ENCODE measurements at regions not wholly inside any gene's neighbourhood (a gene's known extent, or its start where the extent isn't known, plus 50 kb on each side); places are given as distances from the start of the nearest gene placed in this dataset.

- Histone ChIP-seq H2AFZ (ENCODE audit: low read length) (no peak overlapping the region), H3K27ac (ENCODE audit: low read depth, low read length, poor library complexity, severe bottlenecking) (no peak overlapping the region), H3K4me2 (ENCODE audit: low read length) (no peak overlapping the region; the same call in 1 of the 2 replicates), H3F3A (ENCODE audit: insufficient read depth, low read length) (no peaks in the 10 kb centered on the region), H3K4me3 (ENCODE audit: low read depth, low read length, poor library complexity, severe bottlenecking) (no peak overlapping the region), H4K20me1 (ENCODE audit: insufficient read depth, low read length) (no peaks in the 10 kb centered on the region), H3K4me1 (ENCODE audit: insufficient read depth, low read length, severe bottlenecking) (no peaks in the 10 kb centered on the region), H3K36me3 (ENCODE audit: insufficient read depth, low read length) (no peaks in the 10 kb centered on the region), H3K9me2 (ENCODE audit: low read depth, low read length) (no peaks in the 10 kb centered on the region), H3K9me3 (ENCODE audit: low read length) (no peaks in the 10 kb centered on the region), H3K9ac (ENCODE audit: low read length) (no peak overlapping the region), H3K79me2 (ENCODE audit: insufficient read depth, low read length) (no peaks in the 10 kb centered on the region), H3K27me3 (ENCODE audit: insufficient read depth, low read length) (no peaks in the 10 kb centered on the region)
- TF ChIP-seq, protein P1, sequence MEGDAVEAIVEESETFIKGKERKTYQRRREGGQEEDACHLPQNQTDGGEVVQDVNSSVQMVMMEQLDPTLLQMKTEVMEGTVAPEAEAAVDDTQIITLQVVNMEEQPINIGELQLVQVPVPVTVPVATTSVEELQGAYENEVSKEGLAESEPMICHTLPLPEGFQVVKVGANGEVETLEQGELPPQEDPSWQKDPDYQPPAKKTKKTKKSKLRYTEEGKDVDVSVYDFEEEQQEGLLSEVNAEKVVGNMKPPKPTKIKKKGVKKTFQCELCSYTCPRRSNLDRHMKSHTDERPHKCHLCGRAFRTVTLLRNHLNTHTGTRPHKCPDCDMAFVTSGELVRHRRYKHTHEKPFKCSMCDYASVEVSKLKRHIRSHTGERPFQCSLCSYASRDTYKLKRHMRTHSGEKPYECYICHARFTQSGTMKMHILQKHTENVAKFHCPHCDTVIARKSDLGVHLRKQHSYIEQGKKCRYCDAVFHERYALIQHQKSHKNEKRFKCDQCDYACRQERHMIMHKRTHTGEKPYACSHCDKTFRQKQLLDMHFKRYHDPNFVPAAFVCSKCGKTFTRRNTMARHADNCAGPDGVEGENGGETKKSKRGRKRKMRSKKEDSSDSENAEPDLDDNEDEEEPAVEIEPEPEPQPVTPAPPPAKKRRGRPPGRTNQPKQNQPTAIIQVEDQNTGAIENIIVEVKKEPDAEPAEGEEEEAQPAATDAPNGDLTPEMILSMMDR (IDR thresholded peaks at IDR 0.05; ENCODE audit: low read length): no peak
- TF ChIP-seq EZH2 (IDR thresholded peaks at IDR 0.05; ENCODE audit: borderline replicate concordance, low read length): no peak
Measured at GRCh38 chr1:199741586-199741985, 285.9 kb upstream of the NR5A2 start.

GRCh38 chr1:199742547-199742946, 285.0 kb upstream of the NR5A2 start:
- H3K4me2 ChIP-seq (ENCODE audit: low read length): no peak overlapping the region
- H3K4me3 ChIP-seq (ENCODE audit: low read depth, low read length, poor library complexity, severe bottlenecking): no peak overlapping the region
- H3K27ac ChIP-seq (ENCODE audit: low read depth, low read length, poor library complexity, severe bottlenecking): no peak overlapping the region
- H3K27me3 ChIP-seq (ENCODE audit: insufficient read depth, low read length): no peaks in the 10 kb centered on the region
- H3K4me1 ChIP-seq (ENCODE audit: insufficient read depth, low read length, severe bottlenecking): no peaks in the 10 kb centered on the region
- TF ChIP-seq, protein P1 (IDR thresholded peaks at IDR 0.05; ENCODE audit: low read length): no peak
- no peak for TF ChIP-seq EZH2 (IDR thresholded peaks at IDR 0.05; ENCODE audit: borderline replicate concordance, low read length)
- no peak overlapping the region for H3K9ac ChIP-seq (ENCODE audit: low read length)
- no peak overlapping the region for H2AFZ ChIP-seq (ENCODE audit: low read length)
- no peaks in the 10 kb centered on the region for H3K36me3 ChIP-seq (ENCODE audit: insufficient read depth, low read length)
- no peaks in the 10 kb centered on the region for H4K20me1 ChIP-seq (ENCODE audit: insufficient read depth, low read length)
- H3K9me2 ChIP-seq (ENCODE audit: low read depth, low read length): no peaks in the 10 kb centered on the region
- no peaks in the 10 kb centered on the region for H3F3A ChIP-seq (ENCODE audit: insufficient read depth, low read length)
- no peaks in the 10 kb centered on the region for H3K9me3 ChIP-seq (ENCODE audit: low read length)
- H3K79me2 ChIP-seq (ENCODE audit: insufficient read depth, low read length): no peaks in the 10 kb centered on the region

DNA sequence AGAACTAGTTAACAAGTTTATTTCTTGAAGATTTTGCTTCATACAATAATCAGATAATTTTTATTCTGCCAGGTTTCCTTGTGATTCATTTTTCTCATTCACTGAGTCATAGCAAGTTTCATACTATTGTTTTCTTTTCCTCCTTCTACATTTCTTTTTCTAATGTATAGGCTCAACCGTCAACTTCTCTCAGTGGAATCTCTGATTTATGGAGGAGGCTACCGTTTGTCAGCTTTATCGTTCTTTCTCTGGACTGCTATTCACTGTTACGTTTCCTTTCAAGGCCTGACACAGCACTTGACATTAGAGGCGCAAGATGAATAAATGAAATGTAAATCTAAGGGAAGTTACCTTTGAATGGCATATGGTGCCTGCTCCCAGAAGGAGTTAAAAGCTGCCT, 284.3 kb upstream of the NR5A2 start:
- Histone ChIP-seq H3K36me3 (ENCODE audit: insufficient read depth, low read length) (no peaks in the 10 kb centered on the region), H3K4me2 (ENCODE audit: low read length) (no peak overlapping the region), H3K9ac (ENCODE audit: low read length) (no peak overlapping the region), H3K27ac (ENCODE audit: low read depth, low read length, poor library complexity, severe bottlenecking) (no peak overlapping the region), H3K27me3 (ENCODE audit: insufficient read depth, low read length) (no peaks in the 10 kb centered on the region), H3F3A (ENCODE audit: insufficient read depth, low read length) (no peaks in the 10 kb centered on the region), H4K20me1 (ENCODE audit: insufficient read depth, low read length) (no peaks in the 10 kb centered on the region), H2AFZ (ENCODE audit: low read length) (no peak overlapping the region), H3K79me2 (ENCODE audit: insufficient read depth, low read length) (no peaks in the 10 kb centered on the region), H3K9me2 (ENCODE audit: low read depth, low read length) (no peaks in the 10 kb centered on the region), H3K4me1 (ENCODE audit: insufficient read depth, low read length, severe bottlenecking) (no peaks in the 10 kb centered on the region), H3K4me3 (ENCODE audit: low read depth, low read length, poor library complexity, severe bottlenecking) (no peak overlapping the region), H3K9me3 (ENCODE audit: low read length) (no peaks in the 10 kb centered on the region)
- TF ChIP-seq, protein P1 (IDR thresholded peaks at IDR 0.05; ENCODE audit: low read length): no peak
- TF ChIP-seq EZH2 (IDR thresholded peaks at IDR 0.05; ENCODE audit: borderline replicate concordance, low read length): no peak

Measured in OCI-LY1 (cell line).